Stimulated activated naive CD8-positive, alpha-beta T cell treated with anti-CD3 and anti-CD28 coated beads, Interleukin-15, Interleukin-2, amounts not matched to agents 100 ng/mL and 50 ng/mL, for 24 hours (primary cell): ENCODE measurements at regions not wholly inside any gene's neighbourhood (a gene's known extent, or its start where the extent isn't known, plus 50 kb on each side); places are given as distances from the start of the nearest gene placed in this dataset.

Experiments used
- H3K27ac Mint-ChIP-seq: one replicate; pipeline ENCODE4 v1.8.0; 2021; ENCODE audit warnings: mild to moderate bottlenecking, mixed read lengths
- H3K27me3 Mint-ChIP-seq: one replicate; pipeline ENCODE4 v1.8.0; 2021; ENCODE audit warnings: mixed read lengths
- H3K36me3 Mint-ChIP-seq: one replicate; pipeline ENCODE4 v1.8.0; 2021; ENCODE audit warnings: low read depth, mixed read lengths
- H3K4me1 Mint-ChIP-seq: one replicate; pipeline ENCODE4 v1.8.0; 2021; ENCODE audit warnings: low read depth, mixed read lengths
- H3K4me3 Mint-ChIP-seq: one replicate; pipeline ENCODE4 v1.8.0; 2021; ENCODE audit warnings: mild to moderate bottlenecking, mixed read lengths
- H3K9me3 Mint-ChIP-seq: one replicate; pipeline ENCODE4 v1.8.0; 2021; ENCODE audit warnings: mixed read lengths

DNA sequence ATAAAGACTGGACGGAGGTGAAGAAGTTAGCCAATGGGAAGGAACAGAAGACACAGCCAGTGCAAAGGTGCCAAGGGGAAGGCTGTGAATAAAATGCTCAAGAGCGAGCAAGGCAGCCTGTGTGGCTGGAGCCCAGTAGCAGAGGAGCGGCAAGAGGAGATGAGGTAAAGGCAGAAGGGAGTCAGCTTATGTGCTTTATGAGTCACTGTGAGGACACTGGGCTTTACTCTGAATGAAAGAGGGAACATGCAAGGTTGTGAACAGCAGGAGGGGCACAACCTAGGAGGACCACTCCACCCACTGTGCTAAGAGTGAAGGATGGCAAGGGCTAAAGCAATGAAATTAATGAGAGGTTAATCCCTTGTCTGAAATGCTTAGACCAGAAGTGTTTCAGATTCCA, 129.0 kb upstream of the ODAD2 start:
- no peak overlapping the region for H3K4me3 Mint-ChIP-seq

GRCh38 chr10:28125701-28126100, 126.8 kb upstream of the ODAD2 start:
- H3K9me3 Mint-ChIP-seq: peaks cover 5% of the 10 kb centered on the region
- H3K4me3 Mint-ChIP-seq: no peak overlapping the region
- no peaks in the 10 kb centered on the region for H3K27me3 Mint-ChIP-seq
- H3K27ac Mint-ChIP-seq: no peak overlapping the region
- peaks cover 2% of the 10 kb centered on the region for H3K4me1 Mint-ChIP-seq
- H3K36me3 Mint-ChIP-seq: peaks cover 30% of the 10 kb centered on the region

More for the DNA sequence above, 129.0 kb upstream of the ODAD2 start:
- peaks cover 33% of the 10 kb centered on the region for H3K36me3 Mint-ChIP-seq
- H3K4me1 Mint-ChIP-seq: no peaks in the 10 kb centered on the region
- peaks cover 5% of the 10 kb centered on the region for H3K9me3 Mint-ChIP-seq
- H3K27ac Mint-ChIP-seq: no peak overlapping the region
- H3K27me3 Mint-ChIP-seq: no peaks in the 10 kb centered on the region

- Mint-ChIP-seq H3K4me3 (no peak overlapping the region), H3K27ac (no peak overlapping the region), H3K4me1 (peaks cover 24% of the 10 kb centered on the region), H3K27me3 (no peaks in the 10 kb centered on the region), H3K9me3 (no peaks in the 10 kb centered on the region), H3K36me3 (peaks cover 23% of the 10 kb centered on the region)
Measured at GRCh38 chr10:28120795-28121194, 121.9 kb upstream of the ODAD2 start.

DNA sequence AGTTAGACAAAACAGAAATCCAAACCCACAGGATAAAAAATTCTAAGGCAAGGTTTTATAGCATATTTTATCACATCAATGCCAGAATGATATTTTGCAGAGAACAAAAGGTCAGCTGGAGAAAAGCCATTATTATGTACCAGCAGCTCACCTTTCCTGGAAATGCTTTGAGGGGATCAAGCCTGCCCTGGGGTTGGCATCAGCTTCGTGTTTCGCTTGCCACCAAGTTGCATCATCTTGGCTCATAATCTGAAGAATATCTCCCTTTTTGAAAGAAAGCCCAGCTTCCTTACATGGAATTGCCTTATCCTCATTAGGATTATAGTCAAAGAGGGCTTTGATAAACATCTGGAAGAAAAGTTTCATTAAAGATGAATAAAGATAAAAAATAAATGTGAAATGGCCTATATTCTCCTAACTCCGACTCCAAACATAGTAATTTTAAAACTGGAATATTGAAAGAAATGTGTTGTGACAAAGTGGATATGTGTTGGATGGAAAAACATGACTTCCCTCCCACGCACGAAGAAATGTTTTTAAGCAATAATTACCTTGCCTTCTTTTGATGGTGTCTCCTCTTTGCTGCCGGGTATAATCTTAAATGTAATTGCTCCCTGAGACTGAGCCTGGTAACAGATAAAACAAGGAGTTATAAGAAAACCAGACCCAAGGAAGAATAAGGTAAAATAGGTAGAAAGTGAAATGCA, 121.3 kb upstream of the ODAD2 start:
- Mint-ChIP-seq H3K27me3 (no peaks in the 10 kb centered on the region), H3K9me3 (no peaks in the 10 kb centered on the region), H3K36me3 (peaks cover 23% of the 10 kb centered on the region), H3K4me3 (no peak overlapping the region), H3K27ac (peak overlapping the region; percentile 76), H3K4me1 (peaks cover 24% of the 10 kb centered on the region)

GRCh38 chr10:28118985-28119628, 120.2 kb upstream of the ODAD2 start:
- Mint-ChIP-seq H3K27me3 (no peaks in the 10 kb centered on the region), H3K4me1 (peaks cover 24% of the 10 kb centered on the region), H3K36me3 (peaks cover 30% of the 10 kb centered on the region), H3K9me3 (no peaks in the 10 kb centered on the region), H3K4me3 (peak overlapping the region; percentile 24), H3K27ac (peak overlapping the region; percentile 76)

- no peak overlapping the region for H3K27ac Mint-ChIP-seq
- no peaks in the 10 kb centered on the region for H3K27me3 Mint-ChIP-seq
- H3K4me1 Mint-ChIP-seq: no peaks in the 10 kb centered on the region
- H3K4me3 Mint-ChIP-seq: no peak overlapping the region
- H3K36me3 Mint-ChIP-seq: peaks cover 16% of the 10 kb centered on the region
- H3K9me3 Mint-ChIP-seq: no peaks in the 10 kb centered on the region
Measured at GRCh38 chr10:28113202-28113601, 114.3 kb upstream of the ODAD2 start.

DNA sequence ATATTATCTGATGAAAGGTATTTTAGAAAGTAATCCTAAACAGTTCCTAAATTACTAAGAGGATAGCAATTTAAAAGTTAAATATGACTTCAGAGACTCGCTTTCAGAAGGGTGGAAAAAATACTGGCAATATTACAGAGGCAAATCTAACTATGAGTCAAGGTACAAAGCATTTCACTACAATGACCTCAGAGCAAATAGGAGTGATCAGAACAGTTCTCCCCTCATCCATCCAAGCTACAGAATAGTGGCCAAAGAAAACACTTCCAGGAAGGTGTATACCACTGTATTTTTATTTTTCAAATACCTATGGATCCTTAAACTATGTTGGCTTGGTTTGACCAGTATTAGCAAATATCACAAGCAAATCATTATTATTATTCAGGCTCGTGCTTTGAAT, 112.8 kb upstream of the ODAD2 start:
- no peak overlapping the region for H3K4me3 Mint-ChIP-seq

DNA sequence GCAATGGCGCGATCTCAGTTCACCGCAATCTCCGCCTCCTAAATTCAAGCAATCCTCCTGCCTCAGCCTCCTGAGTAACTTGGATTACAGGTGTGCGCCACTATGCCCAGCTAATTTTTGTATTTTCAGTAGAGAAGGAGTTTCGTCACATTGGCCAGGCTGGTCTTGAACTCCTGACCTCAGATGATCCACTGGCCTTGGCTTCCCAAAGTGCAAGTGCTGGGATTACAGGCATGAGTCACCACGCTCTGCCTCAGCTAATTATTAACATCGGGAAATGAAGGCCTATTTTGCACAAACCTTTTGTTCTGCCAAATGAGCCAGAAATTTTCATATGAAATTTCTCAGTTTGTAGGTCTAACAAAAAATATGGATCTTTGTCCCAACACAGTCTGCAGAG, 106.7 kb upstream of the ODAD2 start:
- Mint-ChIP-seq H3K4me1 (no peaks in the 10 kb centered on the region), H3K27me3 (no peaks in the 10 kb centered on the region), H3K27ac (no peak overlapping the region), H3K4me3 (no peak overlapping the region), H3K36me3 (peaks cover 5% of the 10 kb centered on the region), H3K9me3 (peaks cover 4% of the 10 kb centered on the region)

More for the DNA sequence above, 112.8 kb upstream of the ODAD2 start:
- no peaks in the 10 kb centered on the region for H3K9me3 Mint-ChIP-seq
- H3K36me3 Mint-ChIP-seq: peaks cover 16% of the 10 kb centered on the region
- no peak overlapping the region for H3K27ac Mint-ChIP-seq
- H3K27me3 Mint-ChIP-seq: no peaks in the 10 kb centered on the region
- H3K4me1 Mint-ChIP-seq: no peaks in the 10 kb centered on the region

DNA sequence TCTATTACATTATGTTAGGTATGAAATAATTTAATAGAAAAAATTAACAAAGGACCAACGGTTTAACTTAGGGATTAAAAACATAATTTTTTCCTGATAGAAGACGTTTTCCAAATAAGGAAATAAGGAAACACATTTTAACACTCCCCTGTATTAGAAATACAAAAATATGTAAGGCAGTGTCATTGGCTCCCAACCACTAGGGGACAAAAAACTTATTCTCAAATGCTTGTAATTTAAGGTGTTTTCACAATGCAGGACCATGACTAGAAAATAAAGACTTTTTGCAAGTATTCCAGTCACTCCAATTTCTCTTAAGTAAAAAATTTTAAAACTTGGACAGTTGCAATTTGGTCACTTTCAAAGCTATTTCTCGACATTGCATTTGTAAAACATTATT, 98.8 kb upstream of the ODAD2 start:
- H3K27ac Mint-ChIP-seq: no peak overlapping the region
- no peaks in the 10 kb centered on the region for H3K27me3 Mint-ChIP-seq
- no peak overlapping the region for H3K4me3 Mint-ChIP-seq
- no peaks in the 10 kb centered on the region for H3K4me1 Mint-ChIP-seq
- H3K36me3 Mint-ChIP-seq: no peaks in the 10 kb centered on the region
- no peaks in the 10 kb centered on the region for H3K9me3 Mint-ChIP-seq

DNA sequence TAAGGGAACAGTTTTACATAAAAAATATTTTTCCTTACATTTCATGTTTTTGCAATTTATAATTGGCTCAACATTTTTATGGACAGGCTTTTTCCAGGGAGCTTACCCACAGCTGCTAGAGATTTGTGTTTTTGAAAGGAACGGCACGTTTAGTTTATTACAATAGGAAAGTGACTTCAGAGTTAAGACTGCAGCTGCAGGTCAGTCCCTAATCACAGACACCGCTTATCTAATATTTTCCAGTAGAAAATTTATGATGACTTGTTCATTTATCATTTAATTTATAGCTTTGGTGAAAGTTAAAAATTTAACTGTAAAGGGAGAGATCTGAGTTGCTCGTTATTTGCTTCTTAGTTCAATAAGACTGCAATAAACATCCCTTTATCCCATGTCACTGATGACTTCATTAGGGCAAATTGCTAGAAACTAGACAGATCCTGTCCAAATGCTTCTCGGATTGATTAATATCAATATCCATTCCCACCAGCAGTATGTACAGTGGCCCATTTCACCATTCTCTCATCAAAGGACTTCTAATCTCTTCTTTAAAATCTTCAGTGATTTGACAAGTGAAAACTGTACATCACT, 97.0 kb upstream of the ODAD2 start:
- H3K4me3 Mint-ChIP-seq: no peak overlapping the region

DNA sequence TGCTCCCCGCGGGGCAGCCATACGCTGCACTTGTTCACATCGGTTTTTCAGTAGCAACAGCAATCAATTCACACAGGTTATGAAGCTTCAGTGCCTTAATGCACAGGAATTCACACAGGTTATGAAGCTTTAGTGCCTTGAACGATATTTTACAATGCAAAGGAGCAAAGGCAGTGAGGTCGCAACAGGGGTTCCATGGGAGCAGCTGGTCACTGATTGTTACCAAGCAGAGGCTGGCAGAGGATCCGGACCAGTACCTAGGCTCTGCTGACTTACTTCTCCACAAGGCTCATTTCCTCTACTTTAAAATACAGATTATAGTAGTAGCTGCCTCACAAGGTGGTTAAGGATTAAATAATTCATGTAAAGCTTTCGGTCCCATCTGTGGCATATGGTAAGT, 95.2 kb upstream of the ODAD2 start:
- Mint-ChIP-seq H3K27me3 (no peaks in the 10 kb centered on the region), H3K27ac (no peak overlapping the region), H3K4me3 (no peak overlapping the region), H3K36me3 (peaks cover 5% of the 10 kb centered on the region), H3K9me3 (no peaks in the 10 kb centered on the region), H3K4me1 (peaks cover 4% of the 10 kb centered on the region)

More for the DNA sequence above, 97.0 kb upstream of the ODAD2 start:
- H3K36me3 Mint-ChIP-seq: no peaks in the 10 kb centered on the region
- no peaks in the 10 kb centered on the region for H3K4me1 Mint-ChIP-seq
- no peaks in the 10 kb centered on the region for H3K27me3 Mint-ChIP-seq
- no peaks in the 10 kb centered on the region for H3K9me3 Mint-ChIP-seq
- no peak overlapping the region for H3K27ac Mint-ChIP-seq

- Mint-ChIP-seq H3K36me3 (peaks cover 23% of the 10 kb centered on the region), H3K4me1 (peaks cover 16% of the 10 kb centered on the region), H3K4me3 (no peak overlapping the region), H3K27ac (peak overlapping the region; percentile 2), H3K9me3 (peaks cover 9% of the 10 kb centered on the region), H3K27me3 (no peaks in the 10 kb centered on the region)
Measured at GRCh38 chr10:28091913-28092312, 93.0 kb upstream of the ODAD2 start.

DNA sequence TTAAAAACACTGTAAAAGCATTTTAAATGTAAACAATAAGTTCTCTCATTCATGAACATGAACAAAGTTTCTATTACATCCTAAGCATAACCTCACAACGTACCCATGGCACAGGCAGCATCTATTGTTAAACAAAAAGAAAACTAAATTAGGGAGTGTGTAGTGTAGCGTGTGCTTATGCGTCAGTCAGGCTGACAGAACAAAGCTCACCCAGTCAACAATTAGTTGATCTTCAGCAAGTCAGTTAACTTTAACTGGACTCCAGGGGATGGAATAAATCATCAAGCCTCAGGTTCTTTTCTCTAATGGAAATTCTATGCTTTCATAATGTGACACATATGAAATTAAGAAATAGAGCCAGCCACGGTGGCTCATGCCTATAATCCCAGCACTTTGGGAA, 91.6 kb upstream of the ODAD2 start:
- H3K9me3 Mint-ChIP-seq: peaks cover 11% of the 10 kb centered on the region
- peaks cover 37% of the 10 kb centered on the region for H3K36me3 Mint-ChIP-seq
- H3K27me3 Mint-ChIP-seq: no peaks in the 10 kb centered on the region
- H3K4me1 Mint-ChIP-seq: peaks cover 16% of the 10 kb centered on the region
- no peak overlapping the region for H3K27ac Mint-ChIP-seq
- H3K4me3 Mint-ChIP-seq: no peak overlapping the region

DNA sequence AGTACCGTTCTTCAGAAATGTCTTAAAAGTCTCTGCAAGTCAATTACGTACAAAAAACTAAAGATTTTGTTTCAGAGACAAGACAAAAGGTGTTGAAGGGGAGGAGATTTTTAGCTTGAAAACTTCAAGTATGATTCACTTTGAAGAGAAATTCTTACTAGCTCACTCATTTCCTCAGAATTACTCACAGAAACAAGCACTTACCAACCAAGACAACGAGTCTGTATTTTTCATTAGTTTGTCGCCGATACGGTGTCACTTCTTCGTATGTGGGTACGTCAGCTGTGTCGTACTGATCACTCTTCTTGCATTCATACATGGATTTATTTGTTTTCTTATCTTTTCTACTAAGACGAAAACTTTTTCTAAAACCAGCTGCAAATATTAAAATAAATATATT, 90.6 kb upstream of the ODAD2 start:
- Mint-ChIP-seq H3K27me3 (no peaks in the 10 kb centered on the region), H3K36me3 (peaks cover 47% of the 10 kb centered on the region), H3K27ac (peak overlapping the region; percentile 69), H3K9me3 (peaks cover 11% of the 10 kb centered on the region), H3K4me3 (no peak overlapping the region), H3K4me1 (peaks cover 16% of the 10 kb centered on the region)

- H3K36me3 Mint-ChIP-seq: peaks cover 48% of the 10 kb centered on the region
- H3K9me3 Mint-ChIP-seq: peaks cover 11% of the 10 kb centered on the region
- H3K4me1 Mint-ChIP-seq: peaks cover 16% of the 10 kb centered on the region
- no peak overlapping the region for H3K4me3 Mint-ChIP-seq
- peak overlapping the region; percentile 92 for H3K27ac Mint-ChIP-seq
- no peaks in the 10 kb centered on the region for H3K27me3 Mint-ChIP-seq
Measured at GRCh38 chr10:28087661-28088351, 88.9 kb upstream of the ODAD2 start.
